Activated gamma-delta T cell treated with Interleukin-2 at 50 U/mL for 16 hours (primary cell): ENCODE measurements at regions not wholly inside any gene's neighbourhood (a gene's known extent, or its start where the extent isn't known, plus 50 kb on each side); places are given as distances from the start of the nearest gene placed in this dataset.
A peak's percentile ranks its signal among the peaks of the same experiment; 100 is the strongest.
"Not testable (repeated sequence)": the region's sequence is repeated elsewhere in the genome, so short reads cannot be mapped to it uniquely, and the experiment has no call there.

Experiments used
- DNase-seq: peaks from one replicate; pipeline ENCODE4 v3.0.0-alpha.2; 2020

DNA sequence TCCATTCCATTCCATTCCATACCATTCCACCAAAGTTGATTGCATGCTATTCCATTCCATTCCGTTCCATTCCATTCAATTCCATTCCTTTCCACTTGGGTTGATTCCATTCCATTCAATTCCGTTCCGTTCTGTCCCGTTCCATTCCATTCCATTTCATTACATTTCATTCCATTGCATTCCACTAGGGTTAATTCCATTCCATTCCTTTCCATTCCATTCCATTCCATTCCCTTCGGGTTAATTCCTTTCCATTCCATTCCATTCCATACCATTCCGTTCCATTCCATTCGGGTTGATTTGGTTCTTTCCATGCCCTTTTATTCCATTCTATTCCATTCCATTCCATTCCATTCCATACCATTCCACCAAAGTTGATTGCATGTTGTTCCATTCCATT is 131.9 kb downstream of the CWH43 start:
- not testable (repeated sequence) for DNase-seq

DNA sequence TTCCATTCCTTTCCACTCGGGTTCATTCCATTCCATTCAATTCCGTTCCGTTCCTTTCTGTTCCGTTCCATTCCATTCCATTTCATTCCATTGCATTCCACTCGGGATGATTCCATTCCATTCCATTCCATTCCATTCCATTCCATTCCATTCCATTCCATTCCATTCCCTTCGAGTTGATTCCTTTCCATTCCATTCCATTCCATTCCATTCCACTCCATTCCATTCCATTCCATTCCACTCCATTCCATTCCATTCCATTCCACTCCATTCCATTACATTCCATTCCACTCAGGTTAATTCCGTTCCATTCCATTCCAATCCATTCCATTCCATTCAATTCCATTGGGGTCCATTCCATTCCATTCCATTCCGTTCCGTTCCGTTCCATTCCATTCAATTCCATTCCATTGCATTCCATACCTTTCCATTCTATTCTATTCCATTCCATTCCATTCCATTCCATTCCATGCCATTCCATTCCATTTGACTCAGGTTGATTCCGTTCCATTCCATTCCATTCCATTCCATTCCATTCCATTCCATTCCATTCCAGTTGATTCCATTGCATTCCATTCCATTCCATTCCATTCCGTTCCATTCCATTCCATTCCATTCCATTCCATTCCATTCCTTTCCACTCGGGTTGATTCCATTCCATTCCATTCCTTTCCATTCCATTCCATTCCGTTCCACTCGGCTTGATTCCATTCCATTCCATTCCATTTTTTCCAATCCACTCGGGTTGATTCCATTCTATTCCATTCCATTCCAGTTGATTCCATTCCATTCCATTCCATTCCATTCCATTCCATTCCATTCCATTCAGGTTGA is 132.5 kb downstream of the CWH43 start:
- DNase-seq = not testable (repeated sequence)

- DNase-seq = not testable (repeated sequence)
Observed at GRCh38 chr4:49119345-49119744, 133.3 kb downstream of the CWH43 start.

DNA sequence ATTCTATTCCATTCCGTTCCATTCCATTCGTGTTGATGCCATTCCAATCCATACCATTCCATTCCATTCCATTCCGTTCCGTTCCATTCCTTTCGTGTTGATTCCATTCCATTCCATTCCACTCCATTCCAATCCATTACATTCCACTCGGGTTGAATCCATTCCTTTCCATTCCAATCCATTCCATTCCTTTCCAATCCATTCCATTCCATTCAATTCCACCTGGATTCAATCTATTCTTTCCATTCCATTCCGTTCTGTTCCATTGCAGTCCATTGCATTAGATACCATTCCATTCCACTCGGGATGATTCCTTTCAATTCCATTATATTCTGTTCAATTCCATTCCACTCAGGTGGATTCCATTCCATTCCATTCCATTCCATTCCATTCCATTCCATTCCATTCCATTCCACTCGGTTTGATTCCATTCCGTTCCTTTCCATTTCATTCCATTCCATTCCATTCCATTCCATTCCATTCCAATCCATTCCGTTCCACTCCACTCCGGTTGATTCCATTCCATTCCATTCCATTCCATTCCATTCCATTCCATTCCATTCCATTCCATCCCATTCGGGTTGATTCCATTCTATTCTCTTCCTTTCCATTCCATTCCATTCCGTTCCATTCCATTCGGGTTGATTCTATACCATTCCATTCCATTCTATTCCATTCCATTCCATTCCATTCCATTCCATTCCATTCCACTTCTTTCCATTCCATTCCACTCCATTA is 134.1 kb downstream of the CWH43 start:
- not testable (repeated sequence) for DNase-seq

GRCh38 chr4:49120804-49121203 is 134.7 kb downstream of the CWH43 start:
- not testable (repeated sequence) for DNase-seq

- not testable (repeated sequence) for DNase-seq
Observed at GRCh38 chr4:49126443-49126842, 140.4 kb downstream of the CWH43 start.

- DNase-seq = not testable (repeated sequence)
Observed at GRCh38 chr4:49126858-49127257, 140.8 kb downstream of the CWH43 start.

DNA sequence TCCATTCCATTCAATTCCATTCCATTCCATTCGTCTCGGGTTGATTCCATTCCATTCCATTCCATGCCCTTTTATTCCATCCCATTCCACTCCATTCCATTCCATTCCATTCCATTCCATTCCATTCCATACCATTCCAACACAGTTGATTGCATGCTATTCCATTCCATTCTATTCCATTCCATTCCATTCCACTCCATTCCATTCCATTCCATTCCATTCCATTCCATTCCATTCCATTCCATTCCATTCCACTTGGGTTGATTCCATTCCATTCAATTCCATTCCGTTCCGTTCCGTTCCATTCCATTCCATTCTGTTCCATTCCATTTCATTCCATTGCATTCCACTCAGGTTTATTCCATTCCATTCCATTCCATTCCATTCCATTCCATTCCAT is 143.3 kb downstream of the CWH43 start:
- DNase-seq = not testable (repeated sequence)

DNA sequence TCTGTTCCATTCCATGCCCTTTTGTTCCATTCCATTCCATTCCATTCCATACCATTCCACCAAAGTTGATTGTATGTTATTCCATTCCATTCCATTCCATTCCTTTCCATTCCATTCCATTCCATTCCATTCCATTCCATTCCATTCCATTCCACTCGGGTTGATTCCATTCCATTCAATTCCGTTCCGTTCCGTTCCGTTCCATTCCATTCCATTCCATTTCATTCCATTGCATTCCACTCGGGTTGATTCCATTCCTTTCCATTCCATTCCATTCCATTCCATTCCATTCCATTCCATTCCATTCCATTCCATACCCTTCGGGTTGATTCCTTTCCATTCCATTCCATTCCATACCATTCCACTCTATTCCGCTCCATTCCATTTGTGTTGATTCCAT is 143.8 kb downstream of the CWH43 start:
- DNase-seq = not testable (repeated sequence)

DNA sequence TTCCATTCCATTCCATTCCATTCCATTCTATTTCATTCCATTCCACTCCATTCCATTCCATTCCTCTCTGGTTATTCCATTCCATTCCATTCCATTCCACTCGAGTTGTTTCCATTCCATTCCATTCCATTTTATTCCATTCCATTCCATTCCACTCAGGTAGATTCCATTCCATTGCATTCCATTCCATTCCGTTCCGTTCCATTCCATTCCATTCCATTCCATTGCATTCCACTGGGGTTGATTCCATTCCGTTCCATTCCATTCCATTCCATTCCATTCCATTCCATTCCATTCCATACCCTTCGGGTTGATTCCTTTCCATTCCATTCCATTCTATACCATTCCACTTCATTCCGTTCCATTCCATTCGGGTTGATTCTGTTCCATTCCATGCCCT is 144.6 kb downstream of the CWH43 start:
- DNase-seq = not testable (repeated sequence)

DNA sequence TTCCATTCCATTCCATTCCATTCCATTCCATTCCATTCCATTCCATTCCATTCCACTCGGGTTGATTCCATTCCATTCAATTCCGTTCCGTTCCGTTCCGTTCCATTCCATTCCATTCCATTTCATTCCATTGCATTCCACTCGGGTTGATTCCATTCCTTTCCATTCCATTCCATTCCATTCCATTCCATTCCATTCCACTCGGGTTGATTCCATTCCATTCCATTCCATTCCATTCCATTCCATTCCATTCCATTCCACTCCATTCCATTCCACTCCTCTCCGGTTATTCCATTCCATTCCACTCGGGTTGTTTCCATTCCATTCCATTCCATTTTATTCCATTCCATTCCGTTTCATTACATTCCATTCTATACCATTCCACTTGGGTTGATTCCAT is 151.0 kb downstream of the CWH43 start:
- not testable (repeated sequence) for DNase-seq

GRCh38 chr4:49137961-49138360 is 151.9 kb downstream of the CWH43 start:
- not testable (repeated sequence) for DNase-seq

GRCh38 chr4:49138818-49139217 is 152.7 kb downstream of the CWH43 start:
- not testable (repeated sequence) for DNase-seq

DNA sequence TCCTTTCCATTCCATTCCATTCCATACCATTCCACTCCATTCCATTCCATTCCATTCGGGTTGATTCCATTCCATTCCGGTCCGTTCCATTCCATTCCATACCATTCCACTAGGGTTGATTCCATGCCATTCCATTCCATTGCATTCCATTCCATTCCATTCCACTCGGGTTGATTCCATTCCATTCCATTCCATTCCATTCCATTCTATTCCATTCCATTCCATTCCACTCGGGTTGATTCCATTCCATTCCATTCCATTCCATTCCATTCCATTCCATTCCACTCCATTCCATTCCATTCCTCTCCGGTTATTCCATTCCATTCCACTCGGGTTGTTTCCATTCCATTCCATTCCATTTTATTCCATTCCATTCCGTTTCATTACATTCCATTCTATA is 153.4 kb downstream of the CWH43 start:
- DNase-seq = not testable (repeated sequence)

DNA sequence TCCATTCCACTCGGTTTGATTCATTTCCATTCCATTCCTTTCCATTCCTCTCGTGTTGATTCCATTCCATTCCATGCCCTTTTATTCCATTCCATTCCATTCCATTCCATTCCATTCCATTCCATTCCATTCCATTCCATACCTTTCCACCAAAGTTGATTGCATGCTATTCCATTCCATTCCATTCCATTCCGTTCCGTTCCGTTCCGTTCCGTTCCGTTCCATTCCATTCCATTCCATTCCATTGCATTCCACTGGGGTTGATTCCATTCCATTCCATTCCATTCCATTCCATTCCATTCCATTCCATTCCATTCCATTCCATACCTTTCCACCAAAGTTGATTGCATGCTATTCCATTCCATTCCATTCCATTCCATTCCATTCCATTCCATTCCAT is 154.3 kb downstream of the CWH43 start:
- DNase-seq = peak; percentile 27

DNA sequence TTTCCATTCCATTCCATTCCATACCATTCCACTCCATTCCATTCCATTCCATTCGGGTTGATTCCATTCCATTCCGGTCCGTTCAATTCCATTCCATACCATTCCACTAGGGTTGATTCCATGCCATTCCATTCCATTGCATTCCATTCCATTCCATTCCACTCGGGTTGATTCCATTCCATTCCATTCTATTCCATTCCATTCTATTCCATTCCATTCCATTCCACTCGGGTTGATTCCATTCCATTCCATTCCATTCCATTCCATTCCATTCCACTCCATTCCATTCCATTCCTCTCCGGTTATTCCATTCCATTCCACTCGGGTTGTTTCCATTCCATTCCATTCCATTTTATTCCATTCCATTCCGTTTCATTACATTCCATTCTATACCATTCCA is 155.9 kb downstream of the CWH43 start:
- DNase-seq = not testable (repeated sequence)

GRCh38 chr4:49147143-49147542 is 161.1 kb downstream of the CWH43 start:
- DNase-seq = not testable (repeated sequence)

DNA sequence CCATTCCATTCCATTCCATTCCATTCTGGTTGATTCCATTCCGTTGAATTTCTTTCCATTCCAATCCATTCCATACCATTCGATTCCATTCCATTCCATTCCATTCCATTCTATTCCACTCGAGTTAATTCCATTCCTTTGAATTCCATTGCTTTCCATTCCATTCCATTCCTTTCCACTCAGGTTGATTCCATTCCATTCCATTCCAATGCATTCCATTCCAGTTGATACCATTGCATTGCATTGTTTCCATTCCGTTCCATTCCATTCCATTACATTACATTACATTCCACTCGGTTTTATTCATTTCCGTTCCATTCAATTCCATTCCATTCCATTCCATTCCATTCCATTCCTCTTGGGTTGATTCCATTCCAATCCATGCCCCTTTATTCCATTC is 161.5 kb downstream of the CWH43 start:
- not testable (repeated sequence) for DNase-seq

DNA sequence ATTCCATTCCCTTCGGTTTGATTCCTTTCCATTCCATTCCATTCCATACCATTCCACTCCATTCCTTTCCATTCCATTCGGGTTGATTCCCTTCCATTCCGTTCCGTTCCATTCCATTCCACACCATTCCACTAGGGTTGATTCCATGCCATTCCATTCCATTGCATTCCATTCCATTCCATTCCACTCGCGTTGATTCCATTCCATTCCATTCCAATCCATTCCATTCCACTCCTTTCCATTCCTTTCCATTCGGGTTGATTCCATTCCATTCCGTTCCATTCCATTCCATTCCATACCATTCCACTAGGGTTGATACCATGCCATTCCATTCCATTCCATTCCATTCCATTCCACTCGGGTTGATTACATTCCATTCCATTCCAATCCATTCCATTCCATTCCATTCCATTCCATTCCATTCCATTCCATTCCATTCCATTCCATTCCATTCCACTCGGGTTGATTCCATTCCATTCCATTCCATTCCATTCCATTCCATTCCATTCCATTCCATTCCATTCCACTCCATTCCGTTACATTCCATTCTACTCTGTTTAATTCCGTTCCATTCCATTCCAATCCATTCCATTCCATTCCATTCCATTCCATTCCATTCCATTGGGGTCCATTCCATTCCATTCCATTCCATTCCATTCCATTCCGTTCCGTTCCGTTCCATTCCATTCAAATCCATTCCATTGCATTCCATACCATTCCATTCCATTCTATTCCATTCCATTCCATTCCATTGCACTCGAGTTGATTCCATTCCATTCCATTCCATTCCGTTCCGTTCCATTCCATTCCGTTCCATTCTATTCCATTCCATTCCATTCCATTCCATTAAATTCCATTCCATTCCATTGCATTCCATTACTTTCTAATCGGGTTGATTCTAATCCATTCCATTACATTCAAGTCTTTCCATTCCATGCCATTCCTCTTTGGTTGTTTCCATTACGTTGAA is 163.2 kb downstream of the CWH43 start:
- not testable (repeated sequence) for DNase-seq

- not testable (repeated sequence) for DNase-seq
Observed at GRCh38 chr4:49150351-49151083, 164.4 kb downstream of the CWH43 start.

- DNase-seq = not testable (repeated sequence)
Observed at GRCh38 chr4:49153011-49153410, 166.9 kb downstream of the CWH43 start.
